K562 (cell line): ENCODE measurements at regions not wholly inside any gene's neighbourhood (a gene's known extent, or its start where the extent isn't known, plus 50 kb on each side); places are given as distances from the start of the nearest gene placed in this dataset.

ENCODE experiments used
- ARID2 ChIP-seq: fragments of 450-650 bp; IDR thresholded peaks from 2 replicates; pipeline ENCODE4 v1.6.1; 2017; ENCODE audit warnings: antibody characterized with exemption, mild to moderate bottlenecking
- CREM ChIP-seq: IDR thresholded peaks from 2 replicates; pipeline ENCODE4 v1.6.1; 2014; ENCODE audit warnings: antibody characterized with exemption, low read depth
- HDAC2 ChIP-seq: fragments of 450-650 bp; IDR thresholded peaks from 2 replicates; pipeline ENCODE4 v1.6.1; 2016; ENCODE audit warnings: mild to moderate bottlenecking
- PML ChIP-seq: IDR thresholded peaks from 2 replicates; pipeline ENCODE4 v1.6.1; 2012; ENCODE audit warnings: low read length, inconsistent platforms
- POLR2AphosphoS5 ChIP-seq: IDR thresholded peaks from 2 replicates; pipeline ENCODE4 v1.6.1; 2011; ENCODE audit warnings: mild to moderate bottlenecking, low read depth, low read length, moderate library complexity; ENCODE audit not compliant: control insufficient read depth, insufficient read depth
- TAF1 ChIP-seq: IDR thresholded peaks from 2 replicates; pipeline ENCODE4 v1.6.1; 2011; ENCODE audit warnings: mild to moderate bottlenecking, low read length, moderate library complexity; ENCODE audit not compliant: insufficient read depth, control insufficient read depth, severe bottlenecking; ENCODE audit errors: extremely low read depth
- ZNF354B ChIP-seq: fragments of 250-450 bp; sonication (Bioruptor Pico); IDR thresholded peaks from 2 replicates; pipeline ENCODE4 v1.4.0; 2020
- TF ChIP-seq, protein P1 (sequence below), 3 experiments: IDR thresholded peaks in 2 of 3; conservative IDR thresholded peaks in 1 of 3; 2 replicates each; pipeline ENCODE4 v1.5.1; 2011 to 2012; ENCODE audit warnings: low read length in 3 of 3, mild to moderate bottlenecking in 3 of 3, control low read depth in 2 of 3, improper control_type of control experiment in 1 of 3, inconsistent platforms in 1 of 3, low read depth in 1 of 3, mixed read lengths in 1 of 3, moderate library complexity in 1 of 3; ENCODE audit not compliant: insufficient read depth in 2 of 3
- TF ChIP-seq, protein P2 (sequence below): fragments of 250-450 bp; sonication (Bioruptor Pico); IDR thresholded peaks from 2 replicates; pipeline ENCODE4 v1.8.0; 2021; ENCODE audit warnings: borderline replicate concordance, mild to moderate bottlenecking, moderate library complexity; ENCODE audit not compliant: poor library complexity, severe bottlenecking

DNA sequence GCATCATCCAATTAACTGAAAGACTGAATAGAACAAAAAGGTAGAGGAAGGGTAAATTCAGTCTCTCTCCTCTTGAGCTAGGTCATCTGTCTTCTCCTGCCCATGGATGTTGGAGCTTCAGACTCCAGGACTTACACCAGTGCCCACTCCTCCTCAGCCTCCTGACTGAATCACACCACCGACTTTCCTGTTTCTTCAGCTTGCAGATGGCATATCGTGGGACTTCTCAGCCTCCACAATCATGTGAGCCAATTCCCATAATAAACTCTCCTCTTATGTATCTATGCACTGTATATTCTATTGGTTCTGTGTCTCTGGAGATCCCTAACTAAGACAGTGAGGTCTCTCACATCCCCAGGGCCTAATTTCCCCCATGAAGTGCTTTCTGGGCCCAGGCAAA, 140.4 kb downstream of the CD47 start:
- no peak for TF ChIP-seq ZNF354B (CRISPR knock-in tag)
- no peak for TF ChIP-seq ARID2
- TF ChIP-seq PML = no peak
- TF ChIP-seq POLR2AphosphoS5 = no peak
- no peak for TF ChIP-seq CREM
- TF ChIP-seq, protein P1, sequence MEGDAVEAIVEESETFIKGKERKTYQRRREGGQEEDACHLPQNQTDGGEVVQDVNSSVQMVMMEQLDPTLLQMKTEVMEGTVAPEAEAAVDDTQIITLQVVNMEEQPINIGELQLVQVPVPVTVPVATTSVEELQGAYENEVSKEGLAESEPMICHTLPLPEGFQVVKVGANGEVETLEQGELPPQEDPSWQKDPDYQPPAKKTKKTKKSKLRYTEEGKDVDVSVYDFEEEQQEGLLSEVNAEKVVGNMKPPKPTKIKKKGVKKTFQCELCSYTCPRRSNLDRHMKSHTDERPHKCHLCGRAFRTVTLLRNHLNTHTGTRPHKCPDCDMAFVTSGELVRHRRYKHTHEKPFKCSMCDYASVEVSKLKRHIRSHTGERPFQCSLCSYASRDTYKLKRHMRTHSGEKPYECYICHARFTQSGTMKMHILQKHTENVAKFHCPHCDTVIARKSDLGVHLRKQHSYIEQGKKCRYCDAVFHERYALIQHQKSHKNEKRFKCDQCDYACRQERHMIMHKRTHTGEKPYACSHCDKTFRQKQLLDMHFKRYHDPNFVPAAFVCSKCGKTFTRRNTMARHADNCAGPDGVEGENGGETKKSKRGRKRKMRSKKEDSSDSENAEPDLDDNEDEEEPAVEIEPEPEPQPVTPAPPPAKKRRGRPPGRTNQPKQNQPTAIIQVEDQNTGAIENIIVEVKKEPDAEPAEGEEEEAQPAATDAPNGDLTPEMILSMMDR (IDR thresholded peaks at IDR 0.05 in 2 of 3, conservative IDR thresholded peaks at IDR 0.05 in 1 of 3; ENCODE audit: insufficient read depth in 2 of 3, low read depth in 1 of 3, low read length in 3 of 3) = no peak
- no peak for TF ChIP-seq HDAC2
- no peak for TF ChIP-seq TAF1
- TF ChIP-seq, protein P2, sequence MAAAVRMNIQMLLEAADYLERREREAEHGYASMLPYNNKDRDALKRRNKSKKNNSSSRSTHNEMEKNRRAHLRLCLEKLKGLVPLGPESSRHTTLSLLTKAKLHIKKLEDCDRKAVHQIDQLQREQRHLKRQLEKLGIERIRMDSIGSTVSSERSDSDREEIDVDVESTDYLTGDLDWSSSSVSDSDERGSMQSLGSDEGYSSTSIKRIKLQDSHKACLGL (CRISPR knock-in tag) = no peak
